GM19023 (cell line): ENCODE measurements at regions not wholly inside any gene's neighbourhood (a gene's known extent, or its start where the extent isn't known, plus 50 kb on each side); places are given as distances from the start of the nearest gene placed in this dataset.
"Not testable (repeated sequence)": the region's sequence is repeated elsewhere in the genome, so short reads cannot be mapped to it uniquely, and the experiment has no call there.

Source experiments
- ATAC-seq: cut with Tn5 transposase; IDR thresholded peaks from one replicate; pipeline ENCODE4 v1.9.1; 2021; ENCODE audit warnings: mild to moderate bottlenecking, moderate library complexity; ENCODE audit not compliant: unreplicated experiment

DNA sequence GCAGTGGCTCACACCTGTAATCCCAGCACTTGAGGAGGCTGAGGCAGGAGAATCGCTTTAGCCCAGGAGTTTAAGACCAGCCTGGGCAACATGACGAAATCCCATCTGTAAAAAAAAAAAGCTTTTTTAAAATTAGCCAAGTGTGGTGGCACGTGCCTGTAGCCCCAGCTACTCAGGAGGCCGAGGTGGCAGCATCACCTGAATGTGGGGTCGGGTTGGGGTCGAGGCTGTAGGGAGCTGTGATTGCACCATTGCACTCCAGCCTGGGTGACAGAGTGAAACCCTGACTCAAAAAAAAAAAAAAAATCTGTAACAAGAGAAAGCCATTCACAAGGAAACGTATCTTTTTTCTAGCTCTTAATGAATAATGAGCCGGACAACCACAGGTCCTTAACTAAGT is 74.7 kb upstream of the DLG1 start:
- no peak for ATAC-seq

- ATAC-seq: no peak
These were observed 73.7 kb upstream of the DLG1 start for GRCh38 chr3:197372047-197372661.

GRCh38 chr3:197371591-197372046 is 73.2 kb upstream of the DLG1 start:
- no peak for ATAC-seq

GRCh38 chr3:197369545-197369944 is 71.1 kb upstream of the DLG1 start:
- ATAC-seq: no peak

GRCh38 chr3:197368821-197369220 is 70.4 kb upstream of the DLG1 start:
- no peak for ATAC-seq

DNA sequence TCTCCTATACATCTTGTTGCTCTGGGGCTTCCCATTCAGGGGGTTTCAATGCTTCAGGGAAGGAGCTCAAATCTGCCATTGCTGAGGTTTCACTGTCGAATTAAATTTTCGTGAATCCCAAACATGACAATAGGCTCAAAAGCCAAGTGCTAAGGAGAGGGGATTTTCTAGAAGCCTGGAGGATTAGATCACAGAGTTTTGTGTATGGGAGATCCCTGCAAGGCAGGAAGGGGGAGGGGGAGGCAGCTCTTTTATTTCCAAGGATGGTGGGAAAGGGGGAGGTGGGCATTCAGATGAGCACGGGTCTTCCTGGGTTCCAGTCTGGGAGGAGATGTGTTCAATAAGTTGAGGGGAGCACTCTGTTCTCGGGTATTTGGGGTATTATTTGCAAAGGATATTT is 69.9 kb upstream of the DLG1 start:
- no peak for ATAC-seq

- no peak for ATAC-seq
These were observed 68.8 kb upstream of the DLG1 start for GRCh38 chr3:197367081-197367780.

GRCh38 chr3:197366301-197367044 is 68.1 kb upstream of the DLG1 start:
- ATAC-seq: no peak

DNA sequence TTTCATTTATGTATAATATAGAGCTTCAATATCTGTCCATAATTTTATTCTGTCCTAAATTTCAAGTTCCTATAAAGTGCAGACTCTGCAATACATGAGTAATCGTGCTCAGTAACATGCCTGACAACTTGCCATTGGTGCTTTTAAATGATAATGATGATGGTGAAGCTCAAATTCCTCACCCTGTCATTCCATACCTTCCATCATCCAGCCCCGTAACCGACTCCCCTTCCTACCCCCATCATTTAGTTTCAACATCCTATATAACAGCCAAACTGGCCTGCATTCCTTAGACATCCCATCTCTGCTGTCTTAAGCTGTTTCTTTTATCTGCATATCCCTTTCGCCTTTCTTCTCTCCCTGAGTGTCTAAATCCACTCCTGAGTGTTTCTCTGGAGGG is 67.2 kb upstream of the DLG1 start:
- no peak for ATAC-seq

DNA sequence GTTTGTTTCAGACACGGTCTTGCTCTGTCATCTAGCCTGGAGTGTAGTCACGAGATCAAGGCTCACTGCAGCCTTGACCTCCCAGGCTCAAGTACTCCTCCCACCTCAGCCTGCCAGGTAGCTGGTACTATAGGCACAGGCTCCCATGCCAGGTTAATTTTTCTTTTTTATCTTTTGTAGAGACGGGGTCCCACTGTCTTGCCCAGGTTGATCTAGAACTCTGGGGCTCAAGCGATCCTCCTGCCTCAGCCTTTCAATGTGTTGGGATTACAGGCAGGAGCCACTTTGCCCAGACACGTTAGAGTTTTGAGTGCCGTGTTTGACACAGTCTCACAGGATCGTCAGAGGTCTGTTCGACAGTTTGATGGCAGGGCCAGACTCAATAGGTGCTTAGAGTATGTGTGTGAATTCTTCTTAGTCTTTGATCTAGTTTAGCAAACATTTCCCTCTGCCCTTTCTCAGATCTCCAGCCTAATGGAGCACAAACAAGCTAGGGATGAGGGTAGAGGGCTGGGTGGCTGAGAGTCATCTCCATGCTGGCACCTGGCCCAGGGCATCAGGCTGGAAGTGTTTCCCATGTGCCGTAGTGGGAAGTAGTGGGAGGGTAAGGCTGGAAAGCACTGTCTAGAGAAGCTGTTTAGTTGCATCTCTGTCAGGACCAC is 66.1 kb upstream of the DLG1 start:
- no peak for ATAC-seq

DNA sequence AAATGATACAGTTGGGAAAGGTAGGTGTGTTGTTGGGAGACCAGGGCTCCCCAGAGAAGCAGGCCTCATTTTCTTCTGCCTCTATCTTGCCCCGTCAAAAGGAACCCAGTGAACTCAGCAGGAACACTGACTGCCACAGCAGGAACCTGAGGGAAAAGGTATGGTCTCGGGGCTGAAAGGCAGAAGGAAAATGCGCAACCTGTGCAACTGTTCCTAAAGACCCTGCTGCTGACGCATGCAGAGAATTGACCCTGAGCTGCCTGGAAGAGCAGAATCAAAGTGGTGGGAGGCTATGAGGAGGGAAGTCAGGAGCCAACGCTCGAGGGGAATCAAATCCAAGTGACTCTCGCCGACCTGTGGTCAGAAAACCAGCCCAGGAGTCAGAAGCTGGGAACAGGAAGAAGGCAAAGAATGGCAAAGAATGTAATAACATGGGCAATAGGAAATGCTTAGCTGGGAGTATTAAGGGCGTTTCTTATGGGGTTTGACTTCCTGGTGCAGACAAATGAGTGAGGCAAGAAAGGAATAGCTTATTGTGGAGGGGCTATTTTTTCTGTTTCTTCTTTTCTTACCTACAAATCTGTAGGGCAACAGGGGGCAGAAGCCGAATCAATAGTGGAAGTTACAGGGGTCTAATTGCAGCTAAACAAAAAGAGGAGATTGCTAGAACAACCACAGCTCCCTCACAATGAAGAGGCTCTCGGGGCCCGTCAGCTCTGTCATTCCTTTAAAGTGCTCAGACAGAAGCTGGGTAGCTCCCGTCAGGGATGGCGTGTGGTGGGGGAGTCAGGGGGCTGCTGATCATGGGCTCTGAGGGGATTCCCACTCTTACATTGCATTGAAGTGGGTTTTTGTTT is 65.4 kb upstream of the DLG1 start:
- ATAC-seq: no peak

DNA sequence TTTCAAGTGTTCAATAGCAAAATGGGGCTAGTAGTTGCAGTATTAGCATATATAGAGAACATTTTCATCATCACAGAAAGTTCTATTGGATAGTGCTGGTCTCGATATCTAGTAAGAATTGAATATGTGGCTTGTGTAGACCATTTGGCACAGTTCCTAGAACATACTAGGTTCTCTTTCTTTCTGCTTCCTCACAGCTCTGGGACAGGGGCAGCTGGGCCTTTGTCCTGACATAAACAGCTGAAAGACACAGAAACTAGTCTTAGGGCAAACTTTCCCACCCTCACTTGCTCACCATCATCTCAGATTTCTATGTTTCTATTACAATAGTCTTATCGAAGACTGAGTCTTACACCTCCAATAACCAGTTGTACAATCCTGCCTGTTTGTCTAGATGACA is 63.7 kb upstream of the DLG1 start:
- no peak for ATAC-seq

GRCh38 chr3:197360095-197360494 is 61.7 kb upstream of the DLG1 start:
- not testable (repeated sequence) for ATAC-seq

- not testable (repeated sequence) for ATAC-seq
These were observed 61.1 kb upstream of the DLG1 start for GRCh38 chr3:197359476-197359875.

GRCh38 chr3:197356741-197357140 is 58.3 kb upstream of the DLG1 start:
- no peak for ATAC-seq

- no peak for ATAC-seq
These were observed 57.9 kb upstream of the DLG1 start for GRCh38 chr3:197356275-197356674.

DNA sequence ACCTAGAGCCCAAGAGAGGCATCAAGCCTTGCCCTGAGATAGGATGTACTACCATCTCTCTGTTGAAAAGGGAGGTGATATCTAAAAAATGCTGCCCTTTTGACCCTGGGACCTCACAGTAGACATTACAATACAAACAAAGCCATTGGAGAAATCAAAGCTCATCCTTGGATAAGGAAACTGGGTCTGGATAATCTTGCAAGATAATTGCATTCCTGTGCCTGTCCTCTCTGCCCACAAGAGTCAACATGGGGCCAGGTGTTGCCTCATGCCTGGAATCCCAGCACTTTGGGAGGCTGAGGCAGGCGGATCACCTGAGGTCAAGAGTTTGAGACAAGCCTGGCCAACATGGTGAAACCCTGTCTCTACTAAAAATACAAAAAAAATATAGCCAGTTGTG is 57.3 kb upstream of the DLG1 start:
- ATAC-seq: no peak

- no peak for ATAC-seq
These were observed 56.2 kb upstream of the DLG1 start for GRCh38 chr3:197354568-197355001.

GRCh38 chr3:197353867-197354567 is 55.6 kb upstream of the DLG1 start:
- no peak for ATAC-seq
